HEK293T (cell line): ENCODE measurements at regions not wholly inside any gene's neighbourhood (a gene's known extent, or its start where the extent isn't known, plus 50 kb on each side); places are given as distances from the start of the nearest gene placed in this dataset.

Source experiments
- BHLHE40 ChIP-seq: fragments of 450-650 bp; IDR thresholded peaks from 2 replicates; pipeline ENCODE4 v1.6.1; 2016; ENCODE audit warnings: mild to moderate bottlenecking, moderate library complexity, borderline replicate concordance
- FOXK2 ChIP-seq: fragments of 450-650 bp; IDR thresholded peaks from 2 replicates; pipeline ENCODE4 v1.6.1; 2016; ENCODE audit warnings: mild to moderate bottlenecking
- HDGF ChIP-seq: fragments of 450-650 bp; IDR thresholded peaks from 2 replicates; pipeline ENCODE4 v1.6.1; 2017; ENCODE audit warnings: antibody characterized with exemption, borderline replicate concordance
- SP1 ChIP-seq: fragments of 450-650 bp; IDR thresholded peaks from 2 replicates; pipeline ENCODE4 v1.6.1; 2017
- TARDBP ChIP-seq: fragments of 450-650 bp; IDR thresholded peaks from 2 replicates; pipeline ENCODE4 v1.6.1; 2016

DNA sequence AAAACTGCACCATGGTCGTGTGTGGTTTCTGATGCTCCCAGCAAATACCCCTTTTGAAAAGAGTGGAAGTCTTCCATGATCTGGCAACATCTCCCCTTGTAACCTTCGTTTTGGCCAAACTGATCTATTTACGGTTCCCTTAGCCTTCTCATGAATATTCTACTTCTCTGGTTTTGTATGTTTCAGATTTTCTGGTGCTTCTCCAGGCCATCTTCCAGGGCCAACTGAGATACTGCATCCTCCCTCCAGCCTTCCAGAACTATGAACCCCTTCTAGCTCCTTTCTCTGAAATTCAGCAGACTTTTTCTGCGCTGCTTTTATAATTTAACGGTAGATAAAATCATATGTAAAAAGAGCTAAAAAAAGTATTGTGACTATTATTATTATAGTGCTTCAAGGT is 97.7 kb downstream of the XCL2 start:
- no peak for TF ChIP-seq BHLHE40
- TF ChIP-seq FOXK2 = no peak
- TF ChIP-seq SP1 = no peak
- no peak for TF ChIP-seq TARDBP
- TF ChIP-seq HDGF = no peak
